Astrocyte (in vitro differentiated cells and primary cell): ENCODE measurements at regions not wholly inside any gene's neighbourhood (a gene's known extent, or its start where the extent isn't known, plus 50 kb on each side); places are given as distances from the start of the nearest gene placed in this dataset.

Experiments
- EZH2 ChIP-seq: IDR thresholded peaks from 2 replicates; pipeline ENCODE4 v1.6.1; 2012; ENCODE audit warnings: mild to moderate bottlenecking, low read length, inconsistent platforms; ENCODE audit not compliant: insufficient read depth
- TF ChIP-seq, protein P1 (sequence below): IDR thresholded peaks from 2 replicates; pipeline ENCODE4 v1.5.1; 2011; ENCODE audit warnings: low read depth, mild to moderate bottlenecking, inconsistent platforms, low read length, moderate library complexity; ENCODE audit not compliant: insufficient read depth

DNA sequence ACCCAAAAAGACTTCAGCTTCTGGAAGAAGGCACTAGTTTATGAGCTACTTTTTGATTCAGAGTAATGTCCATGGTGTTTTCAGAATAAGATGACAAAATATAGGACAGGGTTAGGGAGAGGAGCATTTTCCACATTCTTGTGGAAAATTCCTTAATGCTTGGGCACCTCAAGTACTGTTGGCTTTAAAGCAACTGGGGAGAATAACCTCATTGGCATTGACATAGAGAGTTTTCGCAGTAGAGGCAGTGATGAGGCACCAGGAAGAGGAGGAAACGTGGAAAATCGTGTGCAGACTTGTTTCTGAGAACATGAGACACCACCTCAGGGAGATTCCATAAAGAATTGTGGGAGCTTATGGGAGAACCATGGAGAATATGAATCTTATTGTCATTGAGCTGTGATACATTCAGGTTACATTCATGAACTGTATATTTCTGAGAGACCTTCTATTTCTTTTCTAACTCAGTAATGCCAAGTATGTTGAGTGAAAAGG is 929.0 kb upstream of the NRXN1 start:
- TF ChIP-seq, protein P1, sequence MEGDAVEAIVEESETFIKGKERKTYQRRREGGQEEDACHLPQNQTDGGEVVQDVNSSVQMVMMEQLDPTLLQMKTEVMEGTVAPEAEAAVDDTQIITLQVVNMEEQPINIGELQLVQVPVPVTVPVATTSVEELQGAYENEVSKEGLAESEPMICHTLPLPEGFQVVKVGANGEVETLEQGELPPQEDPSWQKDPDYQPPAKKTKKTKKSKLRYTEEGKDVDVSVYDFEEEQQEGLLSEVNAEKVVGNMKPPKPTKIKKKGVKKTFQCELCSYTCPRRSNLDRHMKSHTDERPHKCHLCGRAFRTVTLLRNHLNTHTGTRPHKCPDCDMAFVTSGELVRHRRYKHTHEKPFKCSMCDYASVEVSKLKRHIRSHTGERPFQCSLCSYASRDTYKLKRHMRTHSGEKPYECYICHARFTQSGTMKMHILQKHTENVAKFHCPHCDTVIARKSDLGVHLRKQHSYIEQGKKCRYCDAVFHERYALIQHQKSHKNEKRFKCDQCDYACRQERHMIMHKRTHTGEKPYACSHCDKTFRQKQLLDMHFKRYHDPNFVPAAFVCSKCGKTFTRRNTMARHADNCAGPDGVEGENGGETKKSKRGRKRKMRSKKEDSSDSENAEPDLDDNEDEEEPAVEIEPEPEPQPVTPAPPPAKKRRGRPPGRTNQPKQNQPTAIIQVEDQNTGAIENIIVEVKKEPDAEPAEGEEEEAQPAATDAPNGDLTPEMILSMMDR = no peak
- no peak for TF ChIP-seq EZH2
